ENCODE measurements at regions not wholly inside any gene's neighbourhood (a gene's known extent, or its start where the extent isn't known, plus 50 kb on each side); places are given as distances from the start of the nearest gene placed in this dataset.

- Histone ChIP-seq H3K79me1 (ENCODE audit: low read depth, low read length) (no peaks in the 10 kb centered on the region), H3K27me3 (replicated peaks in 1 of 4; ENCODE audit: control insufficient read depth in 3 of 4, extremely low read depth in 1 of 4, insufficient read depth in 3 of 4, low read length in 3 of 4) (no peaks in the 10 kb centered on the region), H2BK20ac (ENCODE audit: low read length) (no peak overlapping the region), H2BK5ac (ENCODE audit: low read depth, low read length) (no peak overlapping the region), H4K20me1 (replicated peaks in 1 of 2; ENCODE audit: control insufficient read depth in 1 of 2, insufficient read depth in 2 of 2, low read length in 2 of 2) (no peaks in the 10 kb centered on the region), H3K23me2 (ENCODE audit: low read depth, low read length) (no peaks in the 10 kb centered on the region), H3K14ac (ENCODE audit: insufficient read length) (no peak overlapping the region), H3K23ac (ENCODE audit: insufficient read length) (no peak overlapping the region), H3K4ac (replicated peaks; ENCODE audit: insufficient read length, low read depth, low read length) (no peak overlapping the region), H4K8ac (ENCODE audit: extremely low read depth, insufficient read depth, low read length) (no peak overlapping the region), H3K9ac (replicated peaks in 1 of 4; ENCODE audit: extremely low read depth in 1 of 4, low read depth in 3 of 4, low read length in 3 of 4) (no peak overlapping the region), H3K4me1 (replicated peaks in 1 of 4; ENCODE audit: control insufficient read depth in 3 of 4, insufficient read depth in 4 of 4, low read length in 3 of 4) (peaks cover 0 to 11% (median 10%) of the 10 kb centered on the region in 4 experiments; a peak in 4 of 7 replicates), H3K56ac (replicated peaks; ENCODE audit: insufficient read length, low read depth, low read length) (no peak overlapping the region), H2BK120ac (replicated peaks; ENCODE audit: low read depth, low read length) (no peak overlapping the region), H2BK12ac (ENCODE audit: low read depth, low read length) (no peak overlapping the region), H3K27ac (ENCODE audit: low read depth, low read length) (no peak overlapping the region), H3K36me3 (ENCODE audit: control insufficient read depth in 2 of 4, insufficient read depth in 4 of 4, low read length in 3 of 4) (no peaks in the 10 kb centered on the region), H4K91ac (replicated peaks; ENCODE audit: insufficient read length, low read length) (no peak overlapping the region), H4K5ac (ENCODE audit: insufficient read length, low read depth, low read length) (no peak overlapping the region), H2AK5ac (ENCODE audit: low read depth, low read length) (no peak overlapping the region), H3K4me3 (ENCODE audit: extremely low read depth in 1 of 4, insufficient read depth in 2 of 4, low read depth in 3 of 4, low read length in 4 of 4) (no peak overlapping the region), H3K4me2 (ENCODE audit: insufficient read depth in 1 of 2, low read depth in 2 of 2, low read length in 2 of 2) (no peak overlapping the region), H2AFZ (ENCODE audit: low read length) (0 out of 2 replicates have a peak overlapping the region, but pooled peaks have one; percentile 71), H3K9me3 (ENCODE audit: insufficient read depth in 2 of 2, low read depth in 1 of 2, low read length in 1 of 2) (no peaks in the 10 kb centered on the region), H3K79me2 (ENCODE audit: control insufficient read depth in 1 of 2, insufficient read depth in 2 of 2, low read length in 2 of 2) (no peaks in the 10 kb centered on the region), H3K18ac (ENCODE audit: extremely low read depth, low read length) (no peak overlapping the region), H2BK15ac (ENCODE audit: low read length) (no peak overlapping the region)
- WGBS, 2 experiments (ENCODE audit: extremely low coverage in 1 of 2, insufficient coverage in 1 of 2, insufficient read length in 1 of 2, insufficient replicate concordance in 2 of 2, low coverage in 1 of 2, low lambda C conversion rate in 2 of 2, missing lambda C conversion rate in 1 of 2), result 81% methylated on average over 2 of the region's 2 CpGs; no CpG with 5 or more reads in 1 of the 2 experiments
- TF ChIP-seq SIX5 (IDR thresholded peaks at IDR 0.05; ENCODE audit: low read depth, low read length) (no peak), PHF8 (conservative IDR thresholded peaks at IDR 0.05; ENCODE audit: low read depth, low read length) (no peak), JUND (IDR thresholded peaks at IDR 0.05; ENCODE audit: low read length) (no peak), ASH2L (IDR thresholded peaks at IDR 0.05; ENCODE audit: low read length) (no peak)
- CTCF ChIA-PET (ENCODE audit: partially characterized antibody), result interaction anchor here (1.2 to 2.4 kb wide), 4 partner anchors 8 to 118 kb away, joined by 3 to 19 read pairs (median 12); no protein-coding TSS in a partner anchor
- DNase-seq (ENCODE audit: low read depth in 1 of 2, low spot score in 2 of 2), result no peak
- FAIRE-seq, result no peak
- POLR2A ChIA-PET (ENCODE audit: partially characterized antibody), result no interaction called here
These were observed 136.1 kb downstream of the MACIR start for GRCh38 chr5:103394676-103395075.
